HEK293 (cell line): ENCODE measurements at regions not wholly inside any gene's neighbourhood (a gene's known extent, or its start where the extent isn't known, plus 50 kb on each side); places are given as distances from the start of the nearest gene placed in this dataset.

Source experiments
- CTCF ChIA-PET: fragments of 350-600 bp; formaldehyde crosslinking; extraction: SDS; loops from one replicate; lab custom pipeline; 2021; ENCODE audit warnings: antibody characterized with exemption; lab: Yijun Ruan, JAX
- POLR2A ChIA-PET: fragments of 300-600 bp; formaldehyde crosslinking; extraction: SDS; loops from one replicate; lab custom pipeline; 2020; ENCODE audit warnings: antibody characterized with exemption, inconsistent platforms; lab: Yijun Ruan, JAX
- H3K27ac ChIP-seq: fragments of 200-500 bp; sonication (Bioruptor generic); 2 replicates; pipeline ENCODE4 v1.5.1; 2014; ENCODE audit warnings: low read depth, low read length, control low read depth, inconsistent platforms; ENCODE audit errors: extremely low read depth
- H3K36me3 ChIP-seq, 2 experiments: fragments of 200-500 bp in 1 of 2; sonication (Bioruptor generic) in 1 of 2; 1 replicate in 1 of 2; 2 replicates in 1 of 2; pipeline ENCODE4 v1.5.1; 2014 to 2017; ENCODE audit warnings: inconsistent platforms in 2 of 2, low read length in 2 of 2; ENCODE audit not compliant: control insufficient read depth in 2 of 2, insufficient read depth in 1 of 2
- H3K4me1 ChIP-seq: fragments of 200-500 bp; sonication (Bioruptor generic); 2 replicates; pipeline ENCODE4 v1.5.1; 2014; ENCODE audit warnings: mild to moderate bottlenecking, low read length, inconsistent platforms; ENCODE audit not compliant: control insufficient read depth, insufficient read depth
- H3K4me3 ChIP-seq: 2 replicates; pipeline ENCODE4 v1.5.1; 2011; ENCODE audit warnings: low read depth, mild to moderate bottlenecking, control low read depth, low read length, moderate library complexity
- H3K9me3 ChIP-seq: fragments of 200-500 bp; sonication (Bioruptor generic); 2 replicates; pipeline ENCODE4 v1.5.1; 2014; ENCODE audit warnings: low read depth, low read length, inconsistent platforms; ENCODE audit not compliant: control insufficient read depth, insufficient read depth
- ATF2 ChIP-seq: fragments of 450-650 bp; formaldehyde crosslinking; IDR thresholded peaks from 2 replicates; pipeline ENCODE4 v1.5.1; 2016; ENCODE audit warnings: missing biosample characterization, missing genetic modification characterization, low read depth
- HOXD13 ChIP-seq: sonication (generic); formaldehyde crosslinking; IDR thresholded peaks from 2 replicates; pipeline ENCODE4 v1.8.0; 2022; ENCODE audit warnings: missing genetic modification reagents, borderline replicate concordance
- KLF1 ChIP-seq: fragments of 450-650 bp; formaldehyde crosslinking; IDR thresholded peaks from 2 replicates; pipeline ENCODE4 v1.5.1; 2016; ENCODE audit warnings: missing biosample characterization, missing genetic modification characterization
- KLF8 ChIP-seq: fragments of 450-650 bp; formaldehyde crosslinking; IDR thresholded peaks from 2 replicates; pipeline ENCODE4 v1.5.1; 2016; ENCODE audit warnings: missing biosample characterization, missing genetic modification characterization
- MZF1 ChIP-seq: fragments of 450-650 bp; formaldehyde crosslinking; IDR thresholded peaks from 2 replicates; pipeline ENCODE4 v1.5.1; 2017; ENCODE audit warnings: missing biosample characterization, missing genetic modification characterization, borderline replicate concordance
- PRDM1 ChIP-seq: fragments of 450-650 bp; formaldehyde crosslinking; IDR thresholded peaks from 2 replicates; pipeline ENCODE4; 2016; ENCODE audit warnings: missing biosample characterization, missing genetic modification characterization
- SP2 ChIP-seq: fragments of 450-650 bp; formaldehyde crosslinking; IDR thresholded peaks from 2 replicates; pipeline ENCODE4 v1.5.1; 2016; ENCODE audit warnings: missing biosample characterization, missing genetic modification characterization
- YY1 ChIP-seq: fragments of 450-650 bp; formaldehyde crosslinking; IDR thresholded peaks from 2 replicates; pipeline ENCODE4 v1.5.1; 2018; ENCODE audit warnings: missing biosample characterization, missing genetic modification characterization
- ZBTB8A ChIP-seq: fragments of 450-650 bp; formaldehyde crosslinking; IDR thresholded peaks from 2 replicates; pipeline ENCODE4 v1.5.1; 2016; ENCODE audit warnings: missing biosample characterization, missing genetic modification characterization
- ZFHX2 ChIP-seq: fragments of 450-650 bp; formaldehyde crosslinking; conservative IDR thresholded peaks from 2 replicates; pipeline ENCODE4 v1.5.1; 2016; ENCODE audit warnings: missing biosample characterization, missing genetic modification characterization
- ZFP69B ChIP-seq: fragments of 450-650 bp; formaldehyde crosslinking; IDR thresholded peaks from 2 replicates; pipeline ENCODE4 v1.5.1; 2016; ENCODE audit warnings: missing biosample characterization, missing genetic modification characterization
- ZNF19 ChIP-seq: fragments of 450-650 bp; formaldehyde crosslinking; IDR thresholded peaks from 2 replicates; pipeline ENCODE4; 2016; ENCODE audit warnings: missing biosample characterization, missing genetic modification characterization, low read depth
- ZNF510 ChIP-seq: fragments of 450-650 bp; formaldehyde crosslinking; IDR thresholded peaks from 2 replicates; pipeline ENCODE4 v1.5.1; 2018; ENCODE audit warnings: mild to moderate bottlenecking, missing genetic modification characterization, missing biosample characterization; ENCODE audit not compliant: insufficient replicate concordance
- ZNF529 ChIP-seq: fragments of 450-650 bp; formaldehyde crosslinking; IDR thresholded peaks from 2 replicates; pipeline ENCODE4 v1.5.1; 2017; ENCODE audit warnings: missing genetic modification characterization, missing biosample characterization; ENCODE audit not compliant: insufficient replicate concordance
- ZNF558 ChIP-seq: fragments of 450-650 bp; formaldehyde crosslinking; IDR thresholded peaks from 2 replicates; pipeline ENCODE4 v1.5.1; 2016; ENCODE audit warnings: missing biosample characterization, missing genetic modification characterization
- ZNF670 ChIP-seq: fragments of 450-650 bp; formaldehyde crosslinking; IDR thresholded peaks from 2 replicates; pipeline ENCODE4 v1.5.1; 2016; ENCODE audit warnings: missing biosample characterization, missing genetic modification characterization, low read depth
- ZNF704 ChIP-seq: fragments of 450-650 bp; formaldehyde crosslinking; IDR thresholded peaks from 2 replicates; pipeline ENCODE4 v1.5.1; 2016; ENCODE audit warnings: missing biosample characterization, missing genetic modification characterization
- ZNF785 ChIP-seq: fragments of 450-650 bp; formaldehyde crosslinking; IDR thresholded peaks from 2 replicates; pipeline ENCODE4 v1.5.1; 2016; ENCODE audit warnings: missing biosample characterization, missing genetic modification characterization
- TF ChIP-seq, protein P1 (sequence below): fragments of 450-650 bp; formaldehyde crosslinking; conservative IDR thresholded peaks from 2 replicates; pipeline ENCODE4 v1.5.1; 2016; ENCODE audit warnings: low read depth, missing biosample characterization, missing genetic modification characterization

GRCh38 chr12:104895415-104895814, 62.7 kb downstream of the SLC41A2 start:
- ChIA-PET POLR2A (no interaction called here), CTCF (no interaction called here)
- no peaks in the 10 kb centered on the region; the same call in 1 of the 2 replicates for H3K4me1 ChIP-seq
- no peak overlapping the region for H3K4me3 ChIP-seq
- no peak overlapping the region for H3K27ac ChIP-seq
- peaks cover 3% of the 10 kb centered on the region; the same call in 1 of the 2 replicates for H3K9me3 ChIP-seq
- no peaks in the 10 kb centered on the region for H3K36me3 ChIP-seq
- no peak for TF ChIP-seq YY1 (tag by site-specific recombination)
- TF ChIP-seq KLF1 (tag by site-specific recombination): no peak
- TF ChIP-seq ZBTB8A: no peak
- TF ChIP-seq, protein P1, sequence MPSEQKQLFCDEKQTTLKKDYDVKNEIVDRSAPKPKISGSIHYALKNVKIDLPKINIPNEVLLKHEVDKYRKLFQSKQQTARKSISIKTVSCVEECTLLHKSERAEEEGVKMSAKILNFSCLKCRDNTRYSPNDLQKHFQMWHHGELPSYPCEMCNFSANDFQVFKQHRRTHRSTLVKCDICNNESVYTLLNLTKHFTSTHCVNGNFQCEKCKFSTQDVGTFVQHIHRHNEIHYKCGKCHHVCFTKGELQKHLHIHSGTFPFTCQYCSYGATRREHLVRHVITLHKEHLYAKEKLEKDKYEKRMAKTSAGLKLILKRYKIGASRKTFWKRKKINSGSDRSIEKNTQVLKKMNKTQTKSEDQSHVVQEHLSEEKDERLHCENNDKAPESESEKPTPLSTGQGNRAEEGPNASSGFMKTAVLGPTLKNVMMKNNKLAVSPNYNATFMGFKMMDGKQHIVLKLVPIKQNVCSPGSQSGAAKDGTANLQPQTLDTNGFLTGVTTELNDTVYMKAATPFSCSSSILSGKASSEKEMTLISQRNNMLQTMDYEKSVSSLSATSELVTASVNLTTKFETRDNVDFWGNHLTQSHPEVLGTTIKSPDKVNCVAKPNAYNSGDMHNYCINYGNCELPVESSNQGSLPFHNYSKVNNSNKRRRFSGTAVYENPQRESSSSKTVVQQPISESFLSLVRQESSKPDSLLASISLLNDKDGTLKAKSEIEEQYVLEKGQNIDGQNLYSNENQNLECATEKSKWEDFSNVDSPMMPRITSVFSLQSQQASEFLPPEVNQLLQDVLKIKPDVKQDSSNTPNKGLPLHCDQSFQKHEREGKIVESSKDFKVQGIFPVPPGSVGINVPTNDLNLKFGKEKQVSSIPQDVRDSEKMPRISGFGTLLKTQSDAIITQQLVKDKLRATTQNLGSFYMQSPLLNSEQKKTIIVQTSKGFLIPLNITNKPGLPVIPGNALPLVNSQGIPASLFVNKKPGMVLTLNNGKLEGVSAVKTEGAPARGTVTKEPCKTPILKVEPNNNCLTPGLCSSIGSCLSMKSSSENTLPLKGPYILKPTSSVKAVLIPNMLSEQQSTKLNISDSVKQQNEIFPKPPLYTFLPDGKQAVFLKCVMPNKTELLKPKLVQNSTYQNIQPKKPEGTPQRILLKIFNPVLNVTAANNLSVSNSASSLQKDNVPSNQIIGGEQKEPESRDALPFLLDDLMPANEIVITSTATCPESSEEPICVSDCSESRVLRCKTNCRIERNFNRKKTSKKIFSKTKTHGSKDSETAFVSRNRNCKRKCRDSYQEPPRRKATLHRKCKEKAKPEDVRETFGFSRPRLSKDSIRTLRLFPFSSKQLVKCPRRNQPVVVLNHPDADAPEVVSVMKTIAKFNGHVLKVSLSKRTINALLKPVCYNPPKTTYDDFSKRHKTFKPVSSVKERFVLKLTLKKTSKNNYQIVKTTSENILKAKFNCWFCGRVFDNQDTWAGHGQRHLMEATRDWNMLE: no peak
- no peak for TF ChIP-seq ZFP69B (tag by site-specific recombination)
- TF ChIP-seq MZF1 (tag by site-specific recombination): no peak
- TF ChIP-seq ZNF785: no peak
- no peak for TF ChIP-seq SP2 (tag by site-specific recombination)
- TF ChIP-seq ATF2: no peak
- TF ChIP-seq HOXD13 (CRISPR knock-in tag): no peak
- no peak for TF ChIP-seq ZNF529 (tag by site-specific recombination)
- no peak for TF ChIP-seq ZNF670 (tag by site-specific recombination)
- no peak for TF ChIP-seq ZNF19 (tag by site-specific recombination)
- no peak for TF ChIP-seq ZNF510 (tag by site-specific recombination)
- no peak for TF ChIP-seq ZNF704 (tag by site-specific recombination)
- TF ChIP-seq ZNF558 (tag by site-specific recombination): no peak

GRCh38 chr12:104890476-104891096, 67.5 kb downstream of the SLC41A2 start:
- ChIA-PET CTCF (no interaction called here), POLR2A (no interaction called here)
- H3K4me3 ChIP-seq: no peak overlapping the region
- no peak overlapping the region for H3K27ac ChIP-seq
- TF ChIP-seq ZFHX2 (tag by site-specific recombination) (peak; percentile 56), PRDM1 (no peak), KLF8 (tag by site-specific recombination) (no peak)
- H3K4me1 ChIP-seq: peaks cover 16% of the 10 kb centered on the region
- no peaks in the 10 kb centered on the region for H3K9me3 ChIP-seq
- H3K36me3 ChIP-seq: no peaks in the 10 kb centered on the region
